Large intestine (tissue), 3 donors: ENCODE measurements at regions not wholly inside any gene's neighbourhood (a gene's known extent, or its start where the extent isn't known, plus 50 kb on each side); places are given as distances from the start of the nearest gene placed in this dataset.
"Not testable (repeated sequence)": the region's sequence is repeated elsewhere in the genome, so short reads cannot be mapped to it uniquely, and the experiment has no call there.

Experiments
- DNase-seq, 2 donors: peaks; one replicate each; pipeline versions ENCODE4 v3.0.0 to v3.0.0-alpha.2; 2013
- H3K27ac ChIP-seq: one replicate; pipeline ENCODE4 v1.5.1; 2013; ENCODE audit warnings: low read length
- H3K27me3 ChIP-seq: 2 replicates; pipeline ENCODE4 v1.6.1; 2013; ENCODE audit warnings: low read length; ENCODE audit not compliant: control insufficient read depth, insufficient read depth
- H3K36me3 ChIP-seq: 2 replicates; pipeline ENCODE4 v1.6.1; 2013; ENCODE audit warnings: low read length; ENCODE audit not compliant: control insufficient read depth, insufficient read depth
- H3K4me1 ChIP-seq: one replicate; pipeline ENCODE4 v1.6.1; 2013; ENCODE audit warnings: low read length; ENCODE audit not compliant: control insufficient read depth, insufficient read depth
- H3K4me3 ChIP-seq: one replicate; pipeline ENCODE4 v1.5.1; 2013; ENCODE audit warnings: low read length
- H3K9me3 ChIP-seq: one replicate; pipeline ENCODE4 v1.6.1; 2013; ENCODE audit warnings: mild to moderate bottlenecking, low read depth, low read length, moderate library complexity; ENCODE audit not compliant: control insufficient read depth
- WGBS: methylation state at CpG from one replicate; pipeline ENCODE4 v1.1.5; 2013; ENCODE audit warnings: low lambda C conversion rate; ENCODE audit not compliant: insufficient coverage; 5-methylcytosine and 5-hydroxymethylcytosine counted together

DNA sequence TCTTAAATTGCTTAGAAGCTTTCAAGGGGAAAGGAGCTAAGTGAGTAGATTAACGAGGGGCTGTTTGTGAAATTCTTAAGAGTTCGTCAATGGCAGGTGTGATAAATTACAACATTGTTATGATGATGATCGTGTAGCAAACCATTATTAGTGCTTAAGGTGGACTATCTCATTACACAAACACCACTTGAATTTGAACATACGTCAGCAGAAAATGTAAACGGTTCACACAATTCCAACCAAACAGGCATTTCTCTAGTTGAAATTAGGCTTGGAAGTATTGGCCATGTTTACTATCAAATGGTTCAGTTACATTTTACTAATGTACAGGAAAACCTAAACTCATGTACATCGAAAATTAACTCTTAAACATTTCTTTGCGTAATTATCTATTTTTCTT is 102.8 kb downstream of the PYDC2 start:
- H3K27ac ChIP-seq, result no peak overlapping the region
- no peak overlapping the region for H3K4me3 ChIP-seq
- no peaks in the 10 kb centered on the region for H3K36me3 ChIP-seq
- H3K4me1 ChIP-seq, result no peaks in the 10 kb centered on the region
- H3K9me3 ChIP-seq, result no peaks in the 10 kb centered on the region
- WGBS, result 82% methylated on average over 3 of the region's 7 CpGs
- no peak for DNase-seq
- H3K27me3 ChIP-seq, result no peaks in the 10 kb centered on the region

DNA sequence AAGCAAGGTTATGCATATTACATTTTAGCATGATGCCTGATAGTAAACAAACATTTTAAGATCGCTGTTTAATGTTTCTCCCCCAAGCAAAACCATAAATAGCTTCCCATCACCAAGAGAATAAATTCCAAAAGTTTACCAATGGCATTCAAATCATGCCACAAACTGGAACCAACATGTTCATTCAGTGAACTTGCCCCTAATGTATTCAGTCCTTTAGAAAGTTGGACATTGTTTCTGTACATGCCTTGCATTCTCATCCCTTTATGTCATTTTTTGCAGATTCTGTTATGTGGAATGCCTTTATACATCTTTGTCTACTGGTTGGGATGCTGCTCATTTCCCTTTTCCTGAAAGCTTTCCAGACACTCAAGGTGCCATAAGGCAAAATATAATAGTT is 105.5 kb downstream of the PYDC2 start:
- Histone ChIP-seq H3K4me3 (no peak overlapping the region), H3K36me3 (no peaks in the 10 kb centered on the region), H3K9me3 (no peaks in the 10 kb centered on the region), H3K4me1 (no peaks in the 10 kb centered on the region), H3K27ac (no peak overlapping the region), H3K27me3 (no peaks in the 10 kb centered on the region)
- DNase-seq, result no peak
- WGBS, result no CpG with 5 or more reads among the region's 1 CpG

DNA sequence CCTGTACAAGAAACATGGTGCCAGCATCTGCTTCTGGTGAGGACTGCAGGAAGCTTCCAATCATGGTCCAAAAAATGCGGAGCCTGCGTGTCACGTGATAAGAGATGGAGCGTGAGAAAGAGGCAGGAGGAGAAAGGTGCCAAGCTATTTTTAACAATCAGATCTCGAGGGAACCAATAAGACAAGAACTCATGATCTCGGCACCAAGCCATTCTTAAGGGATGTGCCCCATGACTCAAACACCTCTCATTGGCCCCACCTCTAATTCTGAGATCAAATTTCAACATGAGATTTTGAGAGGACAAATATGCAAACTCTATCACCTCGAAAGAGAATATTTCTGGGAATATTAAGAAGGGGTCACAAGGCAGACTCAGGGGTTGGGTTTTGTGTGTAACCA is 107.2 kb downstream of the PYDC2 start:
- no peaks in the 10 kb centered on the region for H3K4me1 ChIP-seq
- DNase-seq, result no peak
- WGBS, result 100% methylated on average over 1 of the region's 7 CpGs
- no peak overlapping the region for H3K4me3 ChIP-seq
- H3K27me3 ChIP-seq, result no peaks in the 10 kb centered on the region
- no peak overlapping the region for H3K27ac ChIP-seq
- no peaks in the 10 kb centered on the region for H3K9me3 ChIP-seq
- no peaks in the 10 kb centered on the region for H3K36me3 ChIP-seq

DNA sequence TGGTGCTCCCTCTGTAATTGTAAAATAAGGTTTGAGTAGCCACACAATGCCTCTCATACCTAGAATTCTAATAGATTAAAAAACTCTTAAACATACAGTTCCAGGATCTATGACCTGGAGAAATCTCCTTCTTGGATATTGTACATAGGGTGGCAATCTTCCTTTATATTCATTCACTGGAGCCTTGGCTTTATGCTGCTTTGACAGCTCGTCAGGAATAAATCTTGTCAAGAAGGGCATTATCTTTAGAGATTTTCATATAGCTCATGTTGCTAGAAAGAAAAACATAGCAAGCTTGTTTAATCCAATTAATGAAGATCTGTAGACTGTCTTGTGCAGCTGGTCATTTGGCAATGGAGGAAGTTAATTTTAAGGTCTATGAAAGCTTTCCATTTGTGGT is 131.1 kb downstream of the PYDC2 start:
- H3K36me3 ChIP-seq, result no peaks in the 10 kb centered on the region
- no peaks in the 10 kb centered on the region for H3K4me1 ChIP-seq
- H3K27me3 ChIP-seq, result no peaks in the 10 kb centered on the region
- no CpG with 5 or more reads among the region's 1 CpG for WGBS
- H3K4me3 ChIP-seq, result no peak overlapping the region
- DNase-seq, result no peak
- no peak overlapping the region for H3K27ac ChIP-seq
- H3K9me3 ChIP-seq, result no peaks in the 10 kb centered on the region

DNA sequence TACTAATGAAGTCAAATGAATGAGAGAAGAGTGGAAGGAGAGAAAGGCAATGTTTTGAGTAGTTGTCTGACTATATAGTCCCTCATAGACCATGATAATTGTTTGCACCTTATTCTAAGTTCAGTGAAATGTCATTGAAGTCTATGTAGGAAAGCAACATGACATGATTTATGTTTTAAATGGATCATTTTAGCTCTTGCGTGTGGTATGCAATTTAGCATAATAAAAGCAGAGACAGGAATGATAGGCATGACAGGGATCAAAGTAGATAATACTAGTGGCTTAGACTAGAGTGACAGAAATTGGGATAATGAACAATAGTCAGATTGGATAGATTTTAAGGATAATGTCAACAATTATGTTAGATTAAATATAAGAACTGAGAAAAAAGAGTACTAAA is 132.5 kb downstream of the PYDC2 start:
- H3K27ac ChIP-seq, result no peak overlapping the region
- H3K4me3 ChIP-seq, result no peak overlapping the region
- no peak for DNase-seq
- H3K36me3 ChIP-seq, result no peaks in the 10 kb centered on the region
- no peaks in the 10 kb centered on the region for H3K27me3 ChIP-seq
- WGBS, result 88% methylated on average over 1 of the region's 1 CpG
- H3K4me1 ChIP-seq, result no peaks in the 10 kb centered on the region
- no peaks in the 10 kb centered on the region for H3K9me3 ChIP-seq

DNA sequence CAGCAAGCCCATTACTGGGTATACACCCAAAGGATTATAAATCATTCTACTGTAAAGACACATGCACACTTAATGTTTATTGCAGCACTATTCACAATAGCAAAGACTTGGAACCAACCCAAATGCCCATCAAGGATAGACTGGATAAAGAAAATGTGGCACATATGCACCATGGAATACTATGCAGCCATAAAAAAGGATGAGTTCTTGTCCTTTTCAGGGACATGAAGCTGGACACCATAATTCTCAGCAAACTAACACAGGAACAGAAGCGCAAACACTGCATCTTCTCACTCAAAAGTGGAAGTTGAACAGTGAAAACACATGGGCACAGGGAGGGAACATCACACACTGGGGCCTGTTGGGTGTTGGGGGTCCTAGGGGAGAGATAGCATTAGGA is 154.5 kb downstream of the PYDC2 start:
- not testable (repeated sequence) for DNase-seq, H3K36me3 ChIP-seq, H3K9me3 ChIP-seq, H3K27ac ChIP-seq, H3K27me3 ChIP-seq, H3K4me1 ChIP-seq, H3K4me3 ChIP-seq
- no CpG with 5 or more reads among the region's 1 CpG for WGBS

DNA sequence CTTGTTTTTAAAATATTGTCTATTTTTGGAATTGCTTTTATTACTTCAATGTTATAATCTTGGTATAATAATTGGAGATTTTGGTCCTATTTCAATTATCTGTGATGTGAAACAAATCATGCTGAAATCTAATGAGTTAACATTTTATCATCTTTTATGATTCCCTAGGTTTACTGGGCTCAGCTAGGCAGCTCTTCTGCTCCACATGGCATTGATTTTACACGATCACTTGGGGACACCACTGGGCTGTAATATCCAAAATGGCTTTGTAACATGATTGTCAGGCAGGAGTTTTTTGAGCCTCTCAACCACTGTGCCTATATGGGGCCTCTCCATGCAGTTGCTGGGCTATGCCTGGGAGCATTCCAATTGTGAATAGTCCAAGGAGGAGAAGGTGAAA is 163.3 kb downstream of the PYDC2 start:
- Histone ChIP-seq H3K27ac (no peak overlapping the region), H3K4me1 (no peaks in the 10 kb centered on the region), H3K4me3 (no peak overlapping the region), H3K9me3 (no peaks in the 10 kb centered on the region), H3K36me3 (no peaks in the 10 kb centered on the region), H3K27me3 (no peaks in the 10 kb centered on the region)
- no peak for DNase-seq
- WGBS, result no CpG with 5 or more reads among the region's 1 CpG

DNA sequence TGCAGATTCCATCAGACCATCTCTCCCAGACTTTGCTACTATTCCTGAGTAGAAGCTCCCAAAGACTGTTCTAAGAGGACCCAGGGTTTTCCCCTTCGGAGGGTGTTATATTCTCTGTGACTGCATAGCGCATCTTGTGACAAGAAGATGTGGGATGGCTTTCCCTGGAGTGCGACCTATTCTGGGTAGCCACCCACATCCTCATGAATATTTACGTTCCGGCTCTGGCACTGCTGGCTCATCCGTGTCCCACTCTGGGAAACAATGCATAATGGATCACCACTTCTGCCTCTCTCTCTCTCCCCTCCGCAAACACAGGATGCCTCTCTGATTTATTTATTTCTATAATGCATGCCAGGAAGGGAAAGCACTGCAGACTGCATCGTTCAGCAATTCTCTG is 166.1 kb downstream of the PYDC2 start:
- DNase-seq, result no peak
- H3K4me3 ChIP-seq, result no peak overlapping the region
- WGBS, result 33% methylated on average over 1 of the region's 8 CpGs
- no peak overlapping the region for H3K27ac ChIP-seq
- H3K9me3 ChIP-seq, result no peaks in the 10 kb centered on the region
- no peaks in the 10 kb centered on the region for H3K4me1 ChIP-seq
- H3K36me3 ChIP-seq, result no peaks in the 10 kb centered on the region
- no peaks in the 10 kb centered on the region for H3K27me3 ChIP-seq

DNA sequence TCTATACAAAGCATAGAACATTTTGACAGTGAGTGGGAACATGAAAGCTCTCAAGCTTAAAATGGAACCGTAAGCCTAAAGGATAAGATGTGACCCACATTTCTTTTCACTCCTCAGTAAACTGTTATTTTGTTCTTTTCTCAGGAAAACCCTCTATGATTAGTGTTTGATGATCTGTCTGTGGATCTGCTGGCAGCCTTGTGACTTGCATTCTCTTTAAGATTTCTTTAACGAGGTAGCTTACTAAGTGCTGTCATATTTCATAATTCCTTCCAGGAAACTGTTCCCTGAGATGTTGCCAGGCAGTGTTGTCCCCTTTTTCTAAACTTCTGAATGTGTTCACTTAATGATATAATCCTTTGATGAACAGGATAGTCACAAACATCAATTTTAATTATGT is 167.6 kb downstream of the PYDC2 start:
- H3K27me3 ChIP-seq, result no peaks in the 10 kb centered on the region
- H3K36me3 ChIP-seq, result no peaks in the 10 kb centered on the region
- no peaks in the 10 kb centered on the region for H3K4me1 ChIP-seq
- DNase-seq, result no peak
- no peak overlapping the region for H3K27ac ChIP-seq
- no peaks in the 10 kb centered on the region for H3K9me3 ChIP-seq
- no CpG with 5 or more reads among the region's 2 CpGs for WGBS
- no peak overlapping the region for H3K4me3 ChIP-seq

DNA sequence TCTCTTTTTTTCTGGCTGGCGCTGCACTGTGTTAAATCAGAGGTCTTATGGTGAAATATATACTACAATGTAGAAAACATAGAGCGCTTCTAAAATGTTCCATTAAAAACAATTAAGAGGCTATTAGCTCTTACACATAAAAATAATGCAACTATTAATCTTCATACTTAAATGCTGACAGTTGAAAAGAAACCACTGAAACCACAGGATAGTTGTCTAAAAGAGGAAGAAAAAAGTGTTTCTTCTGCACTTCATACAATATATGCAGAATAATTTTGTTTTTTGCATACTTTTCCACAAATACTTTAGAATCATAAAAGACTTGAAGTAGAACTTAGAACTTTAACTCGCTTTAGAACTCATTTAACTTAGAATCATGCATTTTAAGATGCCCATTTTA is 170.5 kb downstream of the PYDC2 start:
- WGBS, result 94% methylated on average over 3 of the region's 3 CpGs
- no peaks in the 10 kb centered on the region for H3K9me3 ChIP-seq

DNA sequence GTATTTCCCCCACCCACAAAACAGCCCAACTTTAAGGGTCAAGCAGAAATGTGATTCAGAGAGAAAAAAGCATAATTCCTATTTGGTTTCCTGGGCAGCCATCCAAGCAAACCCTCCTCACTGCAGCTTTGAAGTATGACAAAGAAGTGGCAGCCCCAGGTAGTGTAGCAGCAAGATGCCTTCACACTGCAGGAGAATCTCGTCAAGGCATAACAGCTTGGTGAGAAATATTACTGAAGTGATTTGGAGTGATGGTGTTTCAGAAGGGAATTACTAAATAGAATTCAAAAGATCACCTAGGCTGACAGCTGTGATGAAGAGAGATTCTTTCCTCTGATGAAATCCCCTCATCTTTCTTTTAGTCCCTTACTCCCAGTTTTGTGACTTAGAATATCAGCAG is 173.9 kb downstream of the PYDC2 start:
- Histone ChIP-seq H3K36me3 (no peaks in the 10 kb centered on the region), H3K27me3 (no peaks in the 10 kb centered on the region), H3K27ac (no peak overlapping the region), H3K4me3 (no peak overlapping the region), H3K9me3 (no peaks in the 10 kb centered on the region), H3K4me1 (no peaks in the 10 kb centered on the region)
- DNase-seq, result no peak
- WGBS, result no CpG with 5 or more reads among the region's 1 CpG

More for the DNA sequence above, 170.5 kb downstream of the PYDC2 start:
- Histone ChIP-seq H3K4me1 (no peaks in the 10 kb centered on the region), H3K27me3 (no peaks in the 10 kb centered on the region), H3K4me3 (no peak overlapping the region), H3K27ac (no peak overlapping the region), H3K36me3 (no peaks in the 10 kb centered on the region)
- DNase-seq, result no peak
